Stimulated activated CD4-positive, alpha-beta T cell treated with anti-CD3 and anti-CD28 coated beads, Interleukin-15, amount 100 ng/mL, for 48 hours (primary cell): ENCODE measurements at regions not wholly inside any gene's neighbourhood (a gene's known extent, or its start where the extent isn't known, plus 50 kb on each side); places are given as distances from the start of the nearest gene placed in this dataset.

Source experiments
- DNase-seq, 2 donors: peaks; one replicate each; pipeline ENCODE4 v3.0.0-alpha.2; 2020; ENCODE audit warnings: low read depth in 2 of 2

GRCh38 chr13:88862095-88862620 is 1191.0 kb downstream of the SLITRK5 start:
- DNase-seq: no peak

GRCh38 chr13:88863116-88863515 is 1191.9 kb downstream of the SLITRK5 start:
- no peak for DNase-seq

GRCh38 chr13:88866195-88866594 is 1195.0 kb downstream of the SLITRK5 start:
- DNase-seq: no peak

GRCh38 chr13:88883741-88884140 is 1212.6 kb downstream of the SLITRK5 start:
- DNase-seq: no peak

- DNase-seq: no peak
These were observed 1216.0 kb downstream of the SLITRK5 start for GRCh38 chr13:88887045-88887662.

GRCh38 chr13:88895261-88895941 is 1224.2 kb downstream of the SLITRK5 start:
- no peak for DNase-seq

GRCh38 chr13:88896466-88896865 is 1225.3 kb downstream of the SLITRK5 start:
- DNase-seq: no peak

- no peak for DNase-seq
These were observed 1237.8 kb downstream of the SLITRK5 start for GRCh38 chr13:88908961-88909441.

GRCh38 chr13:88919970-88920628 is 1248.9 kb downstream of the SLITRK5 start:
- peak; percentile 6 to 23 for DNase-seq

GRCh38 chr13:88925954-88926353 is 1254.8 kb downstream of the SLITRK5 start:
- no peak for DNase-seq

- DNase-seq: no peak
These were observed 1255.8 kb downstream of the SLITRK5 start for GRCh38 chr13:88926890-88927502.

- DNase-seq: no peak
These were observed 1261.8 kb downstream of the SLITRK5 start for GRCh38 chr13:88932950-88933349.

- no peak for DNase-seq
These were observed 1266.2 kb downstream of the SLITRK5 start for GRCh38 chr13:88937384-88937783.

GRCh38 chr13:88945793-88946192 is 1274.6 kb downstream of the SLITRK5 start:
- no peak for DNase-seq

- no peak for DNase-seq
These were observed 1277.3 kb downstream of the SLITRK5 start for GRCh38 chr13:88948501-88948900.

- no peak for DNase-seq
These were observed 1287.7 kb downstream of the SLITRK5 start for GRCh38 chr13:88958821-88959220.

GRCh38 chr13:88976466-88976865 is 1305.3 kb downstream of the SLITRK5 start:
- no peak for DNase-seq

- DNase-seq: no peak
These were observed 1307.4 kb downstream of the SLITRK5 start for GRCh38 chr13:88978607-88979006.

GRCh38 chr13:88979465-88980175 is 1308.4 kb downstream of the SLITRK5 start:
- no peak for DNase-seq

GRCh38 chr13:89003656-89004055 is 1332.5 kb downstream of the SLITRK5 start:
- DNase-seq: no peak

GRCh38 chr13:89011615-89012014 is 1340.4 kb downstream of the SLITRK5 start:
- no peak for DNase-seq
